Common myeloid progenitor, CD34-positive (primary cell): ENCODE measurements at regions not wholly inside any gene's neighbourhood (a gene's known extent, or its start where the extent isn't known, plus 50 kb on each side); places are given as distances from the start of the nearest gene placed in this dataset.

Experiments used
- CTCF ChIA-PET: fragments of 350-600 bp; sonication (Branson Sonifier 250); formaldehyde crosslinking; loops from one replicate; lab custom pipeline; 2021; ENCODE audit warnings: antibody characterized with exemption; lab: Charles Lee
- POLR2A ChIA-PET: fragments of 350-600 bp; sonication (Branson Sonifier 250); formaldehyde crosslinking; loops from one replicate; lab custom pipeline; 2021; ENCODE audit warnings: antibody characterized with exemption; lab: Charles Lee
- DNase-seq, 3 donors: peaks; one replicate each; pipeline versions ENCODE4 v3.0.0 to v3.0.0-alpha.2; 2013
- H3K27ac ChIP-seq, 2 experiments: 1 replicate in 1 of 2; 2 replicates in 1 of 2; pipeline ENCODE4 v1.7.0; 2013; ENCODE audit warnings: inconsistent platforms in 2 of 2, low read length in 2 of 2, mild to moderate bottlenecking in 2 of 2, low read depth in 1 of 2, moderate library complexity in 1 of 2; ENCODE audit not compliant: severe bottlenecking in 2 of 2, insufficient read depth in 1 of 2, poor library complexity in 1 of 2
- H3K27me3 ChIP-seq, 5 experiments: replicated peaks in 2 of 5; 1 replicate in 3 of 5; 2 replicates in 2 of 5; pipeline versions ENCODE4 v1.6.1 to v1.7.0; 2013; ENCODE audit warnings: low read length in 4 of 5, mild to moderate bottlenecking in 2 of 5, moderate library complexity in 2 of 5, inconsistent platforms in 1 of 5; ENCODE audit not compliant: insufficient read depth in 5 of 5, control insufficient read depth in 4 of 5
- H3K36me3 ChIP-seq, 4 experiments: 1 replicate in 2 of 4; 2 replicates in 2 of 4; pipeline versions ENCODE4 v1.6.1 to v1.7.0; 2013; ENCODE audit warnings: low read length in 3 of 4, control low read depth in 1 of 4, mild to moderate bottlenecking in 1 of 4; ENCODE audit not compliant: control insufficient read depth in 4 of 4, insufficient read depth in 4 of 4
- H3K4me1 ChIP-seq, 4 experiments: 1 replicate in 3 of 4; 2 replicates in 1 of 4; pipeline versions ENCODE4 v1.6.1 to v1.7.1; 2013; ENCODE audit warnings: low read length in 3 of 4, mild to moderate bottlenecking in 3 of 4, control low read depth in 1 of 4, inconsistent platforms in 1 of 4, moderate library complexity in 1 of 4; ENCODE audit not compliant: control insufficient read depth in 4 of 4, insufficient read depth in 4 of 4; ENCODE audit errors: control extremely low read depth in 1 of 4
- H3K4me3 ChIP-seq, 7 experiments: 1 replicate in 4 of 7; 2 replicates in 3 of 7; pipeline versions ENCODE4 v1.5.1 to v1.7.0; 2013; ENCODE audit warnings: mild to moderate bottlenecking in 7 of 7, low read length in 6 of 7, moderate library complexity in 6 of 7, inconsistent platforms in 2 of 7, low read depth in 2 of 7, control low read depth in 1 of 7; ENCODE audit not compliant: insufficient read depth in 4 of 7, control insufficient read depth in 1 of 7; ENCODE audit errors: extremely low read depth in 1 of 7
- H3K9me3 ChIP-seq, 5 experiments: 1 replicate in 4 of 5; 2 replicates in 1 of 5; pipeline versions ENCODE4 v1.6.1 to v1.7.1; 2013; ENCODE audit warnings: low read length in 4 of 5, mild to moderate bottlenecking in 2 of 5, inconsistent platforms in 1 of 5, low read depth in 1 of 5, moderate library complexity in 1 of 5; ENCODE audit not compliant: control insufficient read depth in 4 of 5, insufficient read depth in 2 of 5; ENCODE audit errors: control extremely low read depth in 1 of 5
- WGBS: methylation state at CpG from one replicate; pipeline ENCODE4 v1.1.5; 2013; ENCODE audit not compliant: insufficient coverage; 5-methylcytosine and 5-hydroxymethylcytosine counted together

- WGBS = 84% methylated on average over 7 of the region's 9 CpGs
- POLR2A ChIA-PET = no interaction called here
- CTCF ChIA-PET = interaction anchor here (1.2 kb wide), 1 partner anchor 10 kb away, joined by 3 read pairs; no protein-coding TSS in a partner anchor
Measured at GRCh38 chr10:44042926-44043602, 341.8 kb downstream of the CXCL12 start.

GRCh38 chr10:44042075-44042770 is 342.7 kb downstream of the CXCL12 start:
- H3K36me3 ChIP-seq = no peaks in the 10 kb centered on the region
- no peak overlapping the region for H3K4me3 ChIP-seq
- peaks cover 0 to 14% (median 0%) of the 10 kb centered on the region in 5 experiments for H3K27me3 ChIP-seq
- ChIA-PET CTCF (interaction anchor here (1.2 kb wide), 1 partner anchor 11 kb away, joined by 3 read pairs; no protein-coding TSS in a partner anchor), POLR2A (no interaction called here)
- H3K27ac ChIP-seq = no peak overlapping the region
- H3K9me3 ChIP-seq = peaks cover 0 to 2% (median 0%) of the 10 kb centered on the region in 5 experiments
- peaks cover 0 to 7% (median 2%) of the 10 kb centered on the region in 4 experiments for H3K4me1 ChIP-seq
- DNase-seq = no peak
- WGBS = 100% methylated on average over 2 of the region's 2 CpGs

More at GRCh38 chr10:44042926-44043602, 341.8 kb downstream of the CXCL12 start:
- Histone ChIP-seq H3K36me3 (no peaks in the 10 kb centered on the region), H3K4me3 (no peak overlapping the region), H3K27ac (no peak overlapping the region), H3K4me1 (peaks cover 0 to 11% (median 3%) of the 10 kb centered on the region in 4 experiments), H3K27me3 (peaks cover 0 to 19% (median 0%) of the 10 kb centered on the region in 5 experiments), H3K9me3 (peaks cover 0 to 2% (median 0%) of the 10 kb centered on the region in 5 experiments)
- DNase-seq = no peak

GRCh38 chr10:44039599-44039998 is 345.3 kb downstream of the CXCL12 start:
- ChIA-PET CTCF (interaction anchor here (0.7 to 1.7 kb wide), 2 partner anchors 10 to 350 kb away, joined by 3 to 4 read pairs; no protein-coding TSS in a partner anchor), POLR2A (no interaction called here)
- no peak overlapping the region for H3K27ac ChIP-seq
- H3K9me3 ChIP-seq = peaks cover 0 to 2% (median 0%) of the 10 kb centered on the region in 5 experiments
- DNase-seq = no peak
- H3K4me1 ChIP-seq = no peaks in the 10 kb centered on the region
- peaks cover 0 to 3% (median 0%) of the 10 kb centered on the region in 5 experiments for H3K27me3 ChIP-seq
- H3K36me3 ChIP-seq = no peaks in the 10 kb centered on the region
- H3K4me3 ChIP-seq = no peak overlapping the region
- 100% methylated on average over 3 of the region's 3 CpGs for WGBS

- no peak overlapping the region for H3K4me3 ChIP-seq
- no peaks in the 10 kb centered on the region for H3K4me1 ChIP-seq
- peaks cover 0 to 3% (median 0%) of the 10 kb centered on the region in 5 experiments for H3K27me3 ChIP-seq
- ChIA-PET POLR2A (no interaction called here), CTCF (interaction anchor here (1.0 kb wide), 1 partner anchor 216 kb away, joined by 3 read pairs; no protein-coding TSS in a partner anchor)
- peaks cover 0 to 2% (median 0%) of the 10 kb centered on the region in 5 experiments for H3K9me3 ChIP-seq
- H3K36me3 ChIP-seq = no peaks in the 10 kb centered on the region
- no peak overlapping the region for H3K27ac ChIP-seq
- WGBS = 92% methylated on average over 2 of the region's 3 CpGs
- no peak for DNase-seq
Measured at GRCh38 chr10:44036425-44036824, 348.5 kb downstream of the CXCL12 start.

- H3K36me3 ChIP-seq = no peaks in the 10 kb centered on the region
- H3K27me3 ChIP-seq = peaks cover 0 to 4% (median 0%) of the 10 kb centered on the region in 5 experiments
- ChIA-PET CTCF (interaction anchor here (1.0 to 1.5 kb wide), 2 partner anchors 215 to 345 kb away, joined by 3 to 4 read pairs; no protein-coding TSS in a partner anchor), POLR2A (no interaction called here)
- 61% methylated on average over 7 of the region's 8 CpGs for WGBS
- no peak overlapping the region for H3K27ac ChIP-seq
- DNase-seq = no peak
- H3K4me1 ChIP-seq = no peaks in the 10 kb centered on the region
- no peak overlapping the region for H3K4me3 ChIP-seq
- peaks cover 0 to under 1% (median 0%) of the 10 kb centered on the region in 5 experiments for H3K9me3 ChIP-seq
Measured at GRCh38 chr10:44035474-44036197, 349.3 kb downstream of the CXCL12 start.

- Histone ChIP-seq H3K36me3 (no peaks in the 10 kb centered on the region), H3K27me3 (peaks cover 0 to 7% (median 0%) of the 10 kb centered on the region in 5 experiments), H3K4me3 (no peak overlapping the region), H3K4me1 (peaks cover 0 to 2% (median 0%) of the 10 kb centered on the region in 4 experiments), H3K9me3 (no peaks in the 10 kb centered on the region), H3K27ac (no peak overlapping the region)
- ChIA-PET POLR2A (no interaction called here), CTCF (interaction anchor here (1.5 kb wide), 1 partner anchor 345 kb away, joined by 4 read pairs; no protein-coding TSS in a partner anchor)
- no peak for DNase-seq
- no CpG with 5 or more reads among the region's 1 CpG for WGBS
Measured at GRCh38 chr10:44034946-44035345, 350.0 kb downstream of the CXCL12 start.
